ENCODE measurements at regions not wholly inside any gene's neighbourhood (a gene's known extent, or its start where the extent isn't known, plus 50 kb on each side); places are given as distances from the start of the nearest gene placed in this dataset.

- no peaks in the 10 kb centered on the region for H3K9me3 Mint-ChIP-seq
- DNase-seq (ENCODE audit: low spot score): no peak
- H3K4me1 Mint-ChIP-seq (ENCODE audit: low read depth): no peaks in the 10 kb centered on the region
- no peak overlapping the region for H3K4me3 Mint-ChIP-seq
- H3K27me3 Mint-ChIP-seq (ENCODE audit: low read depth): no peaks in the 10 kb centered on the region
- no peaks in the 10 kb centered on the region for H3K36me3 Mint-ChIP-seq (ENCODE audit: low read depth)
- H3K27ac Mint-ChIP-seq: no peak overlapping the region
Observed at GRCh38 chr4:14621731-14622463, 380.4 kb upstream of the CPEB2 start.

DNA sequence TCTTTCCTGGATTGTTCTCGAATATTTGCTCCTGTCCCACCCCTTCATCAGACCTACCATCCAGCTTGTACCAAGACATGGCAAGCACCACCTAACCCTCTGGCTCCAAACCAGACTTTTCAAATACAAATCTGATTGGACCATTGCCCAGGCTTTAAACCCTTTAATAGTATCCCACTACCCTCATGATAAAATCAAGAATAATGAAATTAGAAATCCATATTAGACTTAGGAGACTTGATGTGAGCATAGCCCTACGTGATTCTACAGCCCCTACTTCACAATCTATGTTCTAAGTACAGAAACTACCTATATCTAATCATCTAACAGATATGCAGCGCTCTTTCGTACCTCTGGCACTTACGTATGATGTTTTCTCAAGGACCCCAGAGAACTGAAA, 375.2 kb upstream of the CPEB2 start:
- H3K4me3 Mint-ChIP-seq: no peak overlapping the region
- H3K9me3 Mint-ChIP-seq: no peaks in the 10 kb centered on the region
- H3K36me3 Mint-ChIP-seq (ENCODE audit: low read depth): no peaks in the 10 kb centered on the region
- H3K27me3 Mint-ChIP-seq (ENCODE audit: low read depth): no peaks in the 10 kb centered on the region
- no peak for DNase-seq (ENCODE audit: low spot score)
- H3K4me1 Mint-ChIP-seq (ENCODE audit: low read depth): no peaks in the 10 kb centered on the region
- no peak overlapping the region for H3K27ac Mint-ChIP-seq

GRCh38 chr4:14631806-14632440, 370.4 kb upstream of the CPEB2 start:
- H3K27me3 Mint-ChIP-seq (ENCODE audit: low read depth): no peaks in the 10 kb centered on the region
- H3K4me1 Mint-ChIP-seq (ENCODE audit: low read depth): no peaks in the 10 kb centered on the region
- H3K27ac Mint-ChIP-seq: no peak overlapping the region
- no peak overlapping the region for H3K4me3 Mint-ChIP-seq
- DNase-seq (ENCODE audit: low spot score): no peak
- H3K36me3 Mint-ChIP-seq (ENCODE audit: low read depth): no peaks in the 10 kb centered on the region
- no peaks in the 10 kb centered on the region for H3K9me3 Mint-ChIP-seq

DNA sequence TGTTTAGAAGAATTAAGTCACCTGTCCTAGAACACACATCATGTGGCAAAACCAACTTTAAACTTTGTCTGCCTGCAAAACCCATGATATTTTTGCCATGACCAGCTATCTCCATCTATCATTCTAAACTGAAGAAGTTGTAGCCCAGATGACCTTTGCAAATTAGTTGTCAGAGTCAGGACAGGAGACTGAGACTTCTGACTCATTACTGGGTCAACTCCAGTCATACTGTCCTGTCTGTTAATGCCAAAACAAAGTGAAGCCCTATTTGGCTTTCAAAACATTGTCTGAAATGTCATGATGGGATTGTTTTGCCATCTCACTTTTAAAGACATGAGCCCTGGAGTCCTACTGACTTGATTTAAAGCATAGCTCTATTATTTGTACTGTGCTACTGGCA, 365.7 kb upstream of the CPEB2 start:
- no peak overlapping the region for H3K4me3 Mint-ChIP-seq
- no peaks in the 10 kb centered on the region for H3K36me3 Mint-ChIP-seq (ENCODE audit: low read depth)
- no peaks in the 10 kb centered on the region for H3K27me3 Mint-ChIP-seq (ENCODE audit: low read depth)
- H3K9me3 Mint-ChIP-seq: no peaks in the 10 kb centered on the region
- no peak overlapping the region for H3K27ac Mint-ChIP-seq
- DNase-seq (ENCODE audit: low spot score): no peak
- no peaks in the 10 kb centered on the region for H3K4me1 Mint-ChIP-seq (ENCODE audit: low read depth)

- H3K9me3 Mint-ChIP-seq: no peaks in the 10 kb centered on the region
- no peaks in the 10 kb centered on the region for H3K36me3 Mint-ChIP-seq (ENCODE audit: low read depth)
- H3K27ac Mint-ChIP-seq: no peak overlapping the region
- H3K27me3 Mint-ChIP-seq (ENCODE audit: low read depth): no peaks in the 10 kb centered on the region
- no peak for DNase-seq (ENCODE audit: low spot score)
- H3K4me3 Mint-ChIP-seq: no peak overlapping the region
- H3K4me1 Mint-ChIP-seq (ENCODE audit: low read depth): no peaks in the 10 kb centered on the region
Observed at GRCh38 chr4:14640476-14640875, 361.8 kb upstream of the CPEB2 start.

DNA sequence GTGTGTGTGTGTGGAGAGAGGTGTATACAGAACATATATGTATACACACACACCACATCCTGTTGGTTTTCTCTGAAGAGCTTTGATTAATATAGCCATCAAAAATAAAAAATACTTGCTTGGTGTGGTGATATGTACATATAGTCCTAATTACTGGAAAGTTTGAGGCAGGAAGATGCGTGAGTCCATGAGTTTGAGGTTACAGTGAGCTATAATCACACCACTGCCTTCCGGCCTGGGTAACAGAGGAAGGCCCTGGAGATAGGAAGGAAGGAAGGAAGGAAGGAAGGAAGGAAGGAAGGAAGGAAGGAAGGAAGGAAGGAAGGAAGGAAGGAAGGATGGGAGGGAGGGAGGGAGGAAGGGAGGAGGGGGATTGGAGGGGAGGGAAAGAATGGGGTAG, 360.4 kb upstream of the CPEB2 start:
- no peak for DNase-seq (ENCODE audit: low spot score)
- Mint-ChIP-seq H3K9me3 (no peaks in the 10 kb centered on the region), H3K36me3 (ENCODE audit: low read depth) (no peaks in the 10 kb centered on the region), H3K4me1 (ENCODE audit: low read depth) (no peaks in the 10 kb centered on the region), H3K4me3 (no peak overlapping the region), H3K27me3 (ENCODE audit: low read depth) (no peaks in the 10 kb centered on the region), H3K27ac (no peak overlapping the region)

GRCh38 chr4:14644580-14645282, 357.6 kb upstream of the CPEB2 start:
- DNase-seq (ENCODE audit: low spot score): no peak
- Mint-ChIP-seq H3K4me1 (ENCODE audit: low read depth) (no peaks in the 10 kb centered on the region), H3K9me3 (no peaks in the 10 kb centered on the region), H3K27me3 (ENCODE audit: low read depth) (no peaks in the 10 kb centered on the region), H3K36me3 (ENCODE audit: low read depth) (no peaks in the 10 kb centered on the region), H3K4me3 (no peak overlapping the region), H3K27ac (no peak overlapping the region)

DNA sequence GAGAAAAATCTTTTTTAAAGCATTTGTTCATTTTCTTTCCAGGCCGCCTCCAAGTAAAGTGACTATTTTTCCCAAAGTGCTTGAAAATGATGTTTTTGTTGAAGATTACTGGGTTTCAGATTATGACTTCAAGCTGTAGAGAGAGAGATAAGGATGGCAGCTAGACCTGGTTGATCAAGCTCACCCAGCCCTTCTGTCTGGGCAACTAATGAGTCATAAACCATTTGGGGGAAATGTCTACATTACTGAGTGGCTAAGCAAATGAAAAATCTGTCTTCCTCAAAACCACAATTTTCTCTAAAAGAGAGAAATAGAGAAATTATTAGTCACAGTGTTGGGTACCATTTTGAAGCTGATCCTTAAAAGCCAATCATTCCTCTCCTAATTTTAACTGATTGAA, 355.4 kb upstream of the CPEB2 start:
- Mint-ChIP-seq H3K4me1 (ENCODE audit: low read depth) (no peaks in the 10 kb centered on the region), H3K27ac (no peak overlapping the region), H3K36me3 (ENCODE audit: low read depth) (no peaks in the 10 kb centered on the region), H3K4me3 (no peak overlapping the region), H3K27me3 (ENCODE audit: low read depth) (no peaks in the 10 kb centered on the region), H3K9me3 (peaks cover 4% of the 10 kb centered on the region)
- no peak for DNase-seq (ENCODE audit: low spot score)

- no peak overlapping the region for H3K4me3 Mint-ChIP-seq
- H3K27me3 Mint-ChIP-seq (ENCODE audit: low read depth): no peaks in the 10 kb centered on the region
- no peak for DNase-seq (ENCODE audit: low spot score)
- H3K9me3 Mint-ChIP-seq: peaks cover 6% of the 10 kb centered on the region
- no peak overlapping the region for H3K27ac Mint-ChIP-seq
- H3K4me1 Mint-ChIP-seq (ENCODE audit: low read depth): no peaks in the 10 kb centered on the region
- no peaks in the 10 kb centered on the region for H3K36me3 Mint-ChIP-seq (ENCODE audit: low read depth)
Observed at GRCh38 chr4:14650127-14650526, 352.2 kb upstream of the CPEB2 start.

- DNase-seq (ENCODE audit: low spot score): no peak
- Mint-ChIP-seq H3K9me3 (peaks cover 13% of the 10 kb centered on the region), H3K27me3 (ENCODE audit: low read depth) (no peaks in the 10 kb centered on the region), H3K27ac (no peak overlapping the region), H3K4me1 (ENCODE audit: low read depth) (no peaks in the 10 kb centered on the region), H3K36me3 (ENCODE audit: low read depth) (no peaks in the 10 kb centered on the region), H3K4me3 (no peak overlapping the region)
Observed at GRCh38 chr4:14652522-14652921, 349.8 kb upstream of the CPEB2 start.

DNA sequence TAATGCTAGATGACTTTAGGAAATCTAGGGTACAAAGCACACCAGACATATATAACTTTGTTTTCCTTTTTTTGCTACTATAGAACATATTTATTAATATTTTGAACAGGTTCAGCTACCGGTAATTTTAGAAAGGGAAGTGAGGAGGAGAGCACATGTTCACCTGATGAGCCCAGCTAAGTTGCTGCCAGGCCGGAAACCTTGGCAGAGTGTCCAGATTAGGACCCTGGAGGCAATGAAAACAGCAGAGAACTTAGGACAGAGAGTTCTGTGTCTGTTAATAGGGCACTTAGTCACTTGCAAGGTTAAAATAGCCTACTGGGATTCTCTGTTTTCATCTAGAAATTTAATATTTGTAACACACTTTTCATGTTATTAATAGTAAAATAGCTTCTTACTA, 348.9 kb upstream of the CPEB2 start:
- Mint-ChIP-seq H3K36me3 (ENCODE audit: low read depth) (no peaks in the 10 kb centered on the region), H3K27ac (no peak overlapping the region), H3K27me3 (ENCODE audit: low read depth) (no peaks in the 10 kb centered on the region), H3K4me3 (no peak overlapping the region), H3K4me1 (ENCODE audit: low read depth) (no peaks in the 10 kb centered on the region), H3K9me3 (peaks cover 13% of the 10 kb centered on the region)
- no peak for DNase-seq (ENCODE audit: low spot score)

DNA sequence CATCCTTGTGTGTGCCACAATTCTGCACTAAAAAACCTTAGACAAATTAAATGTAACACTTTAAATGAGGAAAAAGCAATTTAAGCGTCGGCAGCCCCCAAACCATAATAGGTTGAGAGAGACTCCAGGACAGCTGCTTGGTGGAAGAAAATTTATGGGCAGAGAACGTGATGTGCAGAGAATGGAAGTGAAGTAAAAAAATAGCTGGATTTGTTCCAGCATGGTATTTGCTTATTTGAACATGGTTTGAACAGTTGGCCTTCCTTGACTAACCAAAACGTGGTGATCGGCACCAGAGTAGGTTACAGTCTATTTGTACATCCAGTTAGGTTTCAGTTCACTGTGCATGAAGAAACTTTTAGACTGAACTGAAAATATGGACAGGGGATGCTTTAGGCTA, 343.0 kb upstream of the CPEB2 start:
- Mint-ChIP-seq H3K36me3 (ENCODE audit: low read depth) (no peaks in the 10 kb centered on the region), H3K4me3 (no peak overlapping the region), H3K27ac (no peak overlapping the region), H3K27me3 (ENCODE audit: low read depth) (no peaks in the 10 kb centered on the region), H3K4me1 (ENCODE audit: low read depth) (no peaks in the 10 kb centered on the region), H3K9me3 (peaks cover 10% of the 10 kb centered on the region)
- no peak for DNase-seq (ENCODE audit: low spot score)

DNA sequence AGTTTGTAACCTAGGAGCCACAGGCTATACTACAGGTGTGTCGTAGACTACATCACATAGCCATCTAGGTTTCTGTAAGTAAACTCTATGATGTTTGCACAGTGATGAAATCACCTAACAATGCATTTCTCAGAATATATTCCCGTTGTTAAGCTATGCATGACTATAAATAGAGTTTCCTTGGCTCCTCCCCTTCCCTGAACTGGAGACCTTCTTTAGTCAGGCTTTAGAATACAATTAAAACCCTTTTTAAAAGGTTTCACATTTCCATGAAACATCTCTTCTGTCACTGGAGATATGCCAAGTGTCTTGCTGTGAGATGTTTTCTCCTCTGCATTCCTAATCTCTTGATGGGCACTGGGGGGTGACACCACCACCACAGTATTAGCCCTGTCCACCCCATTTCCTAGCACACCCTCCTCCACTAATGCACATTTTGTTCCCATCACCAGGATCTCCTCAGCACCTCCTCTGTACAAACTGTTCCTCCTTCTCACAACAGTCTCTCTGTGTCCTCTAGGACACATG, 334.6 kb upstream of the CPEB2 start:
- H3K27ac Mint-ChIP-seq: no peak overlapping the region
- no peak for DNase-seq (ENCODE audit: low spot score)
- H3K27me3 Mint-ChIP-seq (ENCODE audit: low read depth): no peaks in the 10 kb centered on the region

GRCh38 chr4:14668296-14668695, 334.0 kb upstream of the CPEB2 start:
- DNase-seq (ENCODE audit: low spot score): no peak
- Mint-ChIP-seq H3K27ac (no peak overlapping the region), H3K36me3 (ENCODE audit: low read depth) (no peaks in the 10 kb centered on the region), H3K9me3 (peaks cover 11% of the 10 kb centered on the region), H3K4me1 (ENCODE audit: low read depth) (no peaks in the 10 kb centered on the region), H3K4me3 (no peak overlapping the region), H3K27me3 (ENCODE audit: low read depth) (no peaks in the 10 kb centered on the region)

More for the DNA sequence above, 334.6 kb upstream of the CPEB2 start:
- H3K4me3 Mint-ChIP-seq: no peak overlapping the region
- H3K9me3 Mint-ChIP-seq: peaks cover 11% of the 10 kb centered on the region
- H3K4me1 Mint-ChIP-seq (ENCODE audit: low read depth): no peaks in the 10 kb centered on the region
- H3K36me3 Mint-ChIP-seq (ENCODE audit: low read depth): no peaks in the 10 kb centered on the region
